Putamen (tissue), 1 donor: ENCODE measurements at regions not wholly inside any gene's neighbourhood (a gene's known extent, or its start where the extent isn't known, plus 50 kb on each side); places are given as distances from the start of the nearest gene placed in this dataset.

Experiments
- DNase-seq: peaks from one replicate; pipeline ENCODE4 v3.0.0-alpha.2; 2016; ENCODE audit warnings: low spot score

GRCh38 chr12:111310076-111310870 is 58.6 kb downstream of the PHETA1 start:
- no peak for DNase-seq

GRCh38 chr12:111309584-111309983 is 59.3 kb downstream of the PHETA1 start:
- DNase-seq = no peak

GRCh38 chr12:111308473-111308872 is 60.4 kb downstream of the PHETA1 start:
- no peak for DNase-seq

- no peak for DNase-seq
These were observed 64.2 kb downstream of the PHETA1 start for GRCh38 chr12:111304642-111305071.

- no peak for DNase-seq
These were observed 65.4 kb downstream of the PHETA1 start for GRCh38 chr12:111303531-111303930.

GRCh38 chr12:111298582-111299436 is 70.1 kb downstream of the PHETA1 start:
- DNase-seq = peak; percentile 24

GRCh38 chr12:111297703-111298426 is 71.0 kb downstream of the PHETA1 start:
- no peak for DNase-seq

- no peak for DNase-seq
These were observed 71.9 kb downstream of the PHETA1 start for GRCh38 chr12:111296906-111297463.

GRCh38 chr12:111295176-111295575 is 73.7 kb downstream of the PHETA1 start:
- no peak for DNase-seq

- DNase-seq = no peak
These were observed 75.5 kb downstream of the PHETA1 start for GRCh38 chr12:111293266-111294009.

- no peak for DNase-seq
These were observed 77.5 kb downstream of the PHETA1 start for GRCh38 chr12:111291357-111291756.

- no peak for DNase-seq
These were observed 80.1 kb downstream of the PHETA1 start for GRCh38 chr12:111288771-111289170.

- no peak for DNase-seq
These were observed 81.6 kb downstream of the PHETA1 start for GRCh38 chr12:111287125-111287900.

- no peak for DNase-seq
These were observed 83.7 kb downstream of the PHETA1 start for GRCh38 chr12:111285200-111285599.

- DNase-seq = no peak
These were observed 84.2 kb downstream of the PHETA1 start for GRCh38 chr12:111284709-111285108.

GRCh38 chr12:111283966-111284365 is 84.9 kb downstream of the PHETA1 start:
- no peak for DNase-seq

GRCh38 chr12:111283521-111283920 is 85.4 kb downstream of the PHETA1 start:
- DNase-seq = no peak

- no peak for DNase-seq
These were observed 91.3 kb downstream of the PHETA1 start for GRCh38 chr12:111277570-111277969.

GRCh38 chr12:111276146-111276545 is 92.7 kb downstream of the PHETA1 start:
- DNase-seq = no peak

GRCh38 chr12:111275308-111275707 is 93.6 kb downstream of the PHETA1 start:
- DNase-seq = no peak

GRCh38 chr12:111274777-111275176 is 94.1 kb downstream of the PHETA1 start:
- DNase-seq = no peak
